HS-27A (cell line): ENCODE measurements at regions not wholly inside any gene's neighbourhood (a gene's known extent, or its start where the extent isn't known, plus 50 kb on each side); places are given as distances from the start of the nearest gene placed in this dataset.
"Not testable (repeated sequence)": the region's sequence is repeated elsewhere in the genome, so short reads cannot be mapped to it uniquely, and the experiment has no call there.

Experiments
- DNase-seq: peaks from one replicate; pipeline ENCODE4 v3.0.0-alpha.2; 2012; ENCODE audit warnings: low read depth, missing footprints

- no peak for DNase-seq
Observed at GRCh38 chrY:7806592-7807515, 895.3 kb upstream of the AMELY start.

GRCh38 chrY:7805624-7806023 is 894.1 kb upstream of the AMELY start:
- no peak for DNase-seq

- DNase-seq, result no peak
Observed at GRCh38 chrY:7803737-7804136, 892.2 kb upstream of the AMELY start.

- DNase-seq, result no peak
Observed at GRCh38 chrY:7796128-7796527, 884.6 kb upstream of the AMELY start.

GRCh38 chrY:7794441-7794840 is 882.9 kb upstream of the AMELY start:
- DNase-seq, result no peak

GRCh38 chrY:7793989-7794388 is 882.4 kb upstream of the AMELY start:
- no peak for DNase-seq

- DNase-seq, result no peak
Observed at GRCh38 chrY:7792431-7792830, 880.9 kb upstream of the AMELY start.

GRCh38 chrY:7781501-7781900 is 869.9 kb upstream of the AMELY start:
- DNase-seq, result no peak

GRCh38 chrY:7775436-7775835 is 863.9 kb upstream of the AMELY start:
- DNase-seq, result not testable (repeated sequence)

GRCh38 chrY:7771771-7772170 is 860.2 kb upstream of the AMELY start:
- no peak for DNase-seq

- peak; percentile 50 for DNase-seq
Observed at GRCh38 chrY:7769790-7770375, 858.3 kb upstream of the AMELY start.

GRCh38 chrY:7768901-7769300 is 857.3 kb upstream of the AMELY start:
- DNase-seq, result no peak

- DNase-seq, result no peak
Observed at GRCh38 chrY:7753711-7754110, 842.2 kb upstream of the AMELY start.

- DNase-seq, result no peak
Observed at GRCh38 chrY:7746781-7747180, 835.2 kb upstream of the AMELY start.

- no peak for DNase-seq
Observed at GRCh38 chrY:7745581-7745901, 834.0 kb upstream of the AMELY start.

GRCh38 chrY:7744691-7745580 is 833.4 kb upstream of the AMELY start:
- DNase-seq, result no peak

- DNase-seq, result no peak
Observed at GRCh38 chrY:7736847-7737365, 825.4 kb upstream of the AMELY start.

- DNase-seq, result no peak
Observed at GRCh38 chrY:7731651-7732050, 820.1 kb upstream of the AMELY start.

- DNase-seq, result no peak
Observed at GRCh38 chrY:7730664-7731063, 819.1 kb upstream of the AMELY start.

GRCh38 chrY:7730071-7730470 is 818.5 kb upstream of the AMELY start:
- no peak for DNase-seq

- no peak for DNase-seq
Observed at GRCh38 chrY:7729318-7730011, 817.9 kb upstream of the AMELY start.

- DNase-seq, result no peak
Observed at GRCh38 chrY:7728935-7729317, 817.4 kb upstream of the AMELY start.
